CD14-positive monocyte (primary cell): ENCODE measurements at regions not wholly inside any gene's neighbourhood (a gene's known extent, or its start where the extent isn't known, plus 50 kb on each side); places are given as distances from the start of the nearest gene placed in this dataset.

Experiments used
- DNase-seq, 3 donors: peaks; one replicate each; pipeline ENCODE4 v3.0.0-alpha.2; 2011 to 2022
- H2AFZ ChIP-seq: 2 replicates; pipeline ENCODE4 v1.6.0; 2012; ENCODE audit warnings: mild to moderate bottlenecking, low read depth, low read length, inconsistent platforms; ENCODE audit not compliant: insufficient read depth, poor library complexity, severe bottlenecking
- H3K27ac ChIP-seq, 2 donors: 1 replicate in 1 of 2; 2 replicates in 1 of 2; pipeline ENCODE4 v1.5.1; 2012 to 2013; ENCODE audit warnings: low read length in 2 of 2, control low read depth in 1 of 2, inconsistent platforms in 1 of 2, low read depth in 1 of 2, mild to moderate bottlenecking in 1 of 2
- H3K27me3 ChIP-seq, 2 donors: one replicate each; pipeline versions ENCODE4 v1.6.0 to v1.6.1; 2011 to 2013; ENCODE audit warnings: low read length in 2 of 2; ENCODE audit not compliant: control insufficient read depth in 2 of 2, insufficient read depth in 2 of 2
- H3K36me3 ChIP-seq, 2 donors: replicated peaks in 1 of 2; 1 replicate in 1 of 2; 2 replicates in 1 of 2; pipeline versions ENCODE4 v1.5.1 to v1.6.1; 2012 to 2013; ENCODE audit warnings: low read length in 2 of 2, control low read depth in 1 of 2, inconsistent platforms in 1 of 2, mild to moderate bottlenecking in 1 of 2; ENCODE audit not compliant: insufficient read depth in 2 of 2, control insufficient read depth in 1 of 2
- H3K4me1 ChIP-seq, 2 donors: 1 replicate in 1 of 2; 2 replicates in 1 of 2; pipeline versions ENCODE4 v1.5.1 to v1.6.1; 2012 to 2013; ENCODE audit warnings: low read length in 2 of 2, control low read depth in 1 of 2, inconsistent platforms in 1 of 2, mild to moderate bottlenecking in 1 of 2, moderate library complexity in 1 of 2; ENCODE audit not compliant: insufficient read depth in 2 of 2, control insufficient read depth in 1 of 2
- H3K4me2 ChIP-seq: replicated peaks from 2 replicates; pipeline ENCODE3; 2012; ENCODE audit warnings: low read length, moderate library complexity, mild to moderate bottlenecking; ENCODE audit not compliant: poor library complexity, severe bottlenecking; ENCODE audit errors: extremely low read depth
- H3K4me3 ChIP-seq, 3 experiments: fragments of 200-600 bp in 1 of 3; sonication (generic) in 1 of 3; replicated peaks in 1 of 3; 1 replicate in 2 of 3; 2 replicates in 1 of 3; pipeline ENCODE4 v1.5.1; 2011 to 2013; ENCODE audit warnings: low read length in 3 of 3, mild to moderate bottlenecking in 3 of 3, control low read depth in 2 of 3, low read depth in 2 of 3, inconsistent platforms in 1 of 3, moderate library complexity in 1 of 3
- H3K79me2 ChIP-seq: 2 replicates; pipeline ENCODE4 v1.6.0; 2012; ENCODE audit warnings: mild to moderate bottlenecking, control low read depth, inconsistent platforms, low read length, moderate library complexity; ENCODE audit not compliant: insufficient read depth
- H3K9ac ChIP-seq: 2 replicates; pipeline ENCODE4 v1.6.0; 2017; ENCODE audit warnings: low read length, mild to moderate bottlenecking; ENCODE audit not compliant: insufficient read depth, poor library complexity, severe bottlenecking
- H3K9me3 ChIP-seq, 2 donors: replicated peaks in 1 of 2; 1 replicate in 1 of 2; 2 replicates in 1 of 2; pipeline versions ENCODE4 v1.5.1 to v1.6.1; 2012 to 2013; ENCODE audit warnings: low read length in 2 of 2, control low read depth in 1 of 2; ENCODE audit not compliant: control insufficient read depth in 1 of 2, insufficient read depth in 1 of 2
- H4K20me1 ChIP-seq: 2 replicates; pipeline ENCODE4 v1.6.0; 2012; ENCODE audit warnings: mild to moderate bottlenecking, low read length, control low read depth, moderate library complexity; ENCODE audit not compliant: insufficient read depth
- H3K27ac Mint-ChIP-seq, 7 donors: one replicate each; pipeline ENCODE4 v1.8.0; 2020; ENCODE audit warnings: mild to moderate bottlenecking in 7 of 7, mixed read lengths in 7 of 7, moderate library complexity in 6 of 7, inconsistent platforms in 2 of 7
- H3K27me3 Mint-ChIP-seq, 3 donors: one replicate each; pipeline ENCODE4 v1.8.0; 2021 to 2022; ENCODE audit warnings: low read depth in 3 of 3, mild to moderate bottlenecking in 3 of 3, mixed read lengths in 3 of 3, moderate library complexity in 3 of 3, inconsistent platforms in 1 of 3
- H3K36me3 Mint-ChIP-seq, 2 donors: one replicate each; pipeline ENCODE4 v1.8.0; 2020; ENCODE audit warnings: mixed read lengths in 2 of 2, inconsistent platforms in 1 of 2, mild to moderate bottlenecking in 1 of 2
- H3K4me1 Mint-ChIP-seq: one replicate; pipeline ENCODE4 v1.8.0; 2020; ENCODE audit warnings: mild to moderate bottlenecking, mixed read lengths
- H3K4me3 Mint-ChIP-seq, 2 donors: one replicate each; pipeline ENCODE4 v1.8.0; 2020; ENCODE audit warnings: mild to moderate bottlenecking in 2 of 2, mixed read lengths in 2 of 2, moderate library complexity in 1 of 2
- H3K9me3 Mint-ChIP-seq, 7 donors: one replicate each; pipeline ENCODE4 v1.8.0; 2020 to 2022; ENCODE audit warnings: mixed read lengths in 7 of 7, mild to moderate bottlenecking in 6 of 7, moderate library complexity in 6 of 7, inconsistent platforms in 2 of 7
- CTCF ChIP-seq: fragments of 200-600 bp; IDR thresholded peaks from one replicate; pipeline ENCODE4 v1.8.0; 2022; ENCODE audit warnings: antibody characterized with exemption, mild to moderate bottlenecking
- WGBS: methylation state at CpG from one replicate; pipeline ENCODE4 v1.1.5; 2013; ENCODE audit warnings: missing lambda C conversion rate; ENCODE audit not compliant: insufficient coverage; 5-methylcytosine and 5-hydroxymethylcytosine counted together
- intact Hi-C, 2 donors: fragments of 100-400 bp; cut with micrococcal nuclease; formaldehyde crosslinking; loops; one replicate each; pipeline versions ENCODE4 v1.15.0 to v1.15.1; 2023

GRCh38 chr20:51233345-51233744 is 210.4 kb upstream of the KCNG1 start:
- H3K9me3 Mint-ChIP-seq = peaks cover 0 to 5% (median 0%) of the 10 kb centered on the region in 7 donors
- no peak overlapping the region for H3K4me3 ChIP-seq
- H3K4me2 ChIP-seq = no peak overlapping the region
- no peaks in the 10 kb centered on the region for H3K27me3 ChIP-seq
- no peak for DNase-seq
- H3K36me3 Mint-ChIP-seq = no peaks in the 10 kb centered on the region
- no peaks in the 10 kb centered on the region for H3K36me3 ChIP-seq
- H3K79me2 ChIP-seq = no peaks in the 10 kb centered on the region
- H3K4me3 Mint-ChIP-seq = no peak overlapping the region
- no peak for TF ChIP-seq CTCF
- H3K9me3 ChIP-seq = no peaks in the 10 kb centered on the region
- no peaks in the 10 kb centered on the region for H4K20me1 ChIP-seq
- intact Hi-C loops = no loop called here
- H2AFZ ChIP-seq = no peak overlapping the region
- H3K9ac ChIP-seq = no peak overlapping the region
- 83% methylated on average over 4 of the region's 6 CpGs for WGBS
- peaks cover 3 to 4% (median 4%) of the 10 kb centered on the region in 3 donors for H3K27me3 Mint-ChIP-seq
- peaks cover 16% of the 10 kb centered on the region for H3K4me1 Mint-ChIP-seq
- H3K4me1 ChIP-seq = no peaks in the 10 kb centered on the region
- no peak overlapping the region for H3K27ac Mint-ChIP-seq
- H3K27ac ChIP-seq = no peak overlapping the region

- Mint-ChIP-seq H3K27ac (no peak overlapping the region), H3K4me3 (no peak overlapping the region), H3K27me3 (peaks cover 2 to 8% (median 3%) of the 10 kb centered on the region in 3 donors), H3K9me3 (peaks cover 0 to 5% (median 0%) of the 10 kb centered on the region in 7 donors), H3K36me3 (no peaks in the 10 kb centered on the region), H3K4me1 (no peaks in the 10 kb centered on the region)
- intact Hi-C loops = no loop called here
- 89% methylated on average over 11 of the region's 11 CpGs for WGBS
- Histone ChIP-seq H2AFZ (no peak overlapping the region), H3K4me3 (no peak overlapping the region), H3K27me3 (no peaks in the 10 kb centered on the region), H3K9ac (no peak overlapping the region), H3K27ac (no peak overlapping the region), H3K4me1 (no peaks in the 10 kb centered on the region), H3K4me2 (no peak overlapping the region), H4K20me1 (no peaks in the 10 kb centered on the region), H3K36me3 (no peaks in the 10 kb centered on the region), H3K9me3 (no peaks in the 10 kb centered on the region), H3K79me2 (no peaks in the 10 kb centered on the region)
- no peak for TF ChIP-seq CTCF
- no peak for DNase-seq
Observed at GRCh38 chr20:51230727-51231126, 207.8 kb upstream of the KCNG1 start.
